Adrenal gland (tissue), 5 donors: ENCODE measurements at regions not wholly inside any gene's neighbourhood (a gene's known extent, or its start where the extent isn't known, plus 50 kb on each side); places are given as distances from the start of the nearest gene placed in this dataset.

Experiments
- CTCF ChIP-seq, 6 experiments: fragments of 450-650 bp in 4 of 6; fragments of 200-600 bp in 2 of 6; sonication (generic) in 1 of 6; IDR thresholded peaks; 1 replicate in 5 of 6; 2 replicates in 1 of 6; pipeline versions ENCODE4 v1.5.1 to v1.8.0; 2016 to 2021; ENCODE audit warnings: antibody characterized with exemption in 6 of 6, mild to moderate bottlenecking in 2 of 6, moderate library complexity in 1 of 6
- POLR2A ChIP-seq, 2 donors: fragments of 450-650 bp; IDR thresholded peaks; one replicate each; pipeline ENCODE4 v1.6.1; 2017; ENCODE audit warnings: antibody characterized with exemption in 2 of 2, mild to moderate bottlenecking in 2 of 2, moderate library complexity in 1 of 2
- donor health status: DM: no; HTN: no; CAD: no.

- TF ChIP-seq CTCF (IDR thresholded peaks at IDR 0.05) (no peak), POLR2A (IDR thresholded peaks at IDR 0.05) (no peak)
These were observed 86.4 kb downstream of the RBFOX3 start for GRCh38 chr17:79524213-79525187.
